ENCODE measurements at regions not wholly inside any gene's neighbourhood (a gene's known extent, or its start where the extent isn't known, plus 50 kb on each side); places are given as distances from the start of the nearest gene placed in this dataset.
"Not testable (repeated sequence)": the region's sequence is repeated elsewhere in the genome, so short reads cannot be mapped to it uniquely, and the experiment has no call there.

GRCh38 chr2:210730672-210731071 lies 174.3 kb downstream of the CPS1 start:
- no peak for DNase-seq

- not testable (repeated sequence) for DNase-seq
Measured at GRCh38 chr2:210746826-210747225, 190.4 kb downstream of the CPS1 start.

- no peak for DNase-seq
Measured at GRCh38 chr2:210752532-210752931, 196.1 kb downstream of the CPS1 start.

- DNase-seq: no peak
Measured at GRCh38 chr2:210753386-210753785, 197.0 kb downstream of the CPS1 start.

GRCh38 chr2:210756855-210757254 lies 200.5 kb downstream of the CPS1 start:
- no peak for DNase-seq

- no peak for DNase-seq
Measured at GRCh38 chr2:210762604-210763588, 206.5 kb downstream of the CPS1 start.

- DNase-seq: no peak
Measured at GRCh38 chr2:210768329-210768910, 212.0 kb downstream of the CPS1 start.

- no peak for DNase-seq
Measured at GRCh38 chr2:210776756-210777155, 220.4 kb downstream of the CPS1 start.

- DNase-seq: no peak
Measured at GRCh38 chr2:210782222-210782621, 225.8 kb downstream of the CPS1 start.

GRCh38 chr2:210787831-210788230 lies 231.4 kb downstream of the CPS1 start:
- DNase-seq: not testable (repeated sequence)

- no peak for DNase-seq
Measured at GRCh38 chr2:210792000-210792399, 235.6 kb downstream of the CPS1 start.

GRCh38 chr2:210795506-210795905 lies 239.1 kb downstream of the CPS1 start:
- no peak for DNase-seq

- DNase-seq: no peak
Measured at GRCh38 chr2:210798180-210798579, 241.8 kb downstream of the CPS1 start.

GRCh38 chr2:210814251-210815025 lies 258.0 kb downstream of the CPS1 start:
- no peak for DNase-seq

- no peak for DNase-seq
Measured at GRCh38 chr2:210816769-210817168, 260.4 kb downstream of the CPS1 start.

- DNase-seq: no peak
Measured at GRCh38 chr2:210818473-210818872, 262.1 kb downstream of the CPS1 start.

GRCh38 chr2:210833403-210833802 lies 277.0 kb downstream of the CPS1 start:
- no peak for DNase-seq

GRCh38 chr2:210839034-210839433 lies 282.6 kb downstream of the CPS1 start:
- no peak for DNase-seq

- no peak for DNase-seq
Measured at GRCh38 chr2:210839450-210839849, 283.1 kb downstream of the CPS1 start.

- DNase-seq: no peak
Measured at GRCh38 chr2:210842896-210843295, 286.5 kb downstream of the CPS1 start.

- no peak for DNase-seq
Measured at GRCh38 chr2:210844016-210844415, 287.6 kb downstream of the CPS1 start.

GRCh38 chr2:210859314-210859713 lies 302.9 kb downstream of the CPS1 start:
- DNase-seq: no peak

- DNase-seq: no peak
Measured at GRCh38 chr2:210860276-210860675, 303.9 kb downstream of the CPS1 start.

Measured in Kasumi-1 (cell line).